IPS-15b (cell line): ENCODE measurements at regions not wholly inside any gene's neighbourhood (a gene's known extent, or its start where the extent isn't known, plus 50 kb on each side); places are given as distances from the start of the nearest gene placed in this dataset.

Experiments used
- H3K27me3 ChIP-seq: one replicate; pipeline ENCODE4 v1.6.1; 2013; ENCODE audit warnings: low read length; ENCODE audit not compliant: control insufficient read depth, insufficient read depth
- H3K36me3 ChIP-seq: one replicate; pipeline ENCODE4 v1.6.1; 2013; ENCODE audit warnings: low read length; ENCODE audit not compliant: control insufficient read depth, insufficient read depth
- H3K4me1 ChIP-seq: one replicate; pipeline ENCODE4 v1.6.1; 2013; ENCODE audit warnings: mild to moderate bottlenecking, low read length; ENCODE audit not compliant: control insufficient read depth, insufficient read depth
- H3K4me3 ChIP-seq: one replicate; pipeline ENCODE4 v1.5.1; 2013; ENCODE audit warnings: low read depth, low read length
- H3K9ac ChIP-seq: one replicate; pipeline ENCODE4 v1.6.1; 2013; ENCODE audit warnings: low read depth, mild to moderate bottlenecking, low read length
- H3K9me3 ChIP-seq: one replicate; pipeline ENCODE4 v1.6.1; 2013; ENCODE audit warnings: mild to moderate bottlenecking, low read length; ENCODE audit not compliant: control insufficient read depth, insufficient read depth

GRCh38 chr18:75518007-75518406 lies 90.5 kb upstream of the SMIM21 start:
- H3K4me1 ChIP-seq: no peaks in the 10 kb centered on the region
- no peaks in the 10 kb centered on the region for H3K9me3 ChIP-seq
- no peak overlapping the region for H3K9ac ChIP-seq
- H3K27me3 ChIP-seq: no peaks in the 10 kb centered on the region
- no peaks in the 10 kb centered on the region for H3K36me3 ChIP-seq
- H3K4me3 ChIP-seq: no peak overlapping the region

GRCh38 chr18:75517286-75517685 lies 89.8 kb upstream of the SMIM21 start:
- Histone ChIP-seq H3K27me3 (no peaks in the 10 kb centered on the region), H3K4me1 (no peaks in the 10 kb centered on the region), H3K9me3 (no peaks in the 10 kb centered on the region), H3K9ac (no peak overlapping the region), H3K36me3 (no peaks in the 10 kb centered on the region), H3K4me3 (no peak overlapping the region)

GRCh38 chr18:75507636-75508035 lies 80.1 kb upstream of the SMIM21 start:
- no peak overlapping the region for H3K9ac ChIP-seq
- no peak overlapping the region for H3K4me3 ChIP-seq
- H3K9me3 ChIP-seq: no peaks in the 10 kb centered on the region
- no peaks in the 10 kb centered on the region for H3K27me3 ChIP-seq
- no peaks in the 10 kb centered on the region for H3K4me1 ChIP-seq
- H3K36me3 ChIP-seq: no peaks in the 10 kb centered on the region

GRCh38 chr18:75506913-75507312 lies 79.4 kb upstream of the SMIM21 start:
- no peaks in the 10 kb centered on the region for H3K4me1 ChIP-seq
- H3K27me3 ChIP-seq: no peaks in the 10 kb centered on the region
- H3K4me3 ChIP-seq: no peak overlapping the region
- H3K9me3 ChIP-seq: no peaks in the 10 kb centered on the region
- no peaks in the 10 kb centered on the region for H3K36me3 ChIP-seq
- no peak overlapping the region for H3K9ac ChIP-seq

- no peaks in the 10 kb centered on the region for H3K9me3 ChIP-seq
- H3K9ac ChIP-seq: no peak overlapping the region
- no peak overlapping the region for H3K4me3 ChIP-seq
- no peaks in the 10 kb centered on the region for H3K27me3 ChIP-seq
- H3K36me3 ChIP-seq: no peaks in the 10 kb centered on the region
- H3K4me1 ChIP-seq: no peaks in the 10 kb centered on the region
Observed at GRCh38 chr18:75504469-75504868, 77.0 kb upstream of the SMIM21 start.

- Histone ChIP-seq H3K4me3 (no peak overlapping the region), H3K4me1 (no peaks in the 10 kb centered on the region), H3K27me3 (no peaks in the 10 kb centered on the region), H3K36me3 (no peaks in the 10 kb centered on the region), H3K9me3 (no peaks in the 10 kb centered on the region), H3K9ac (no peak overlapping the region)
Observed at GRCh38 chr18:75503615-75504014, 76.1 kb upstream of the SMIM21 start.

GRCh38 chr18:75502286-75502685 lies 74.8 kb upstream of the SMIM21 start:
- Histone ChIP-seq H3K4me1 (no peaks in the 10 kb centered on the region), H3K9ac (no peak overlapping the region), H3K27me3 (no peaks in the 10 kb centered on the region), H3K4me3 (no peak overlapping the region), H3K36me3 (no peaks in the 10 kb centered on the region), H3K9me3 (no peaks in the 10 kb centered on the region)

GRCh38 chr18:75500545-75500944 lies 73.0 kb upstream of the SMIM21 start:
- no peak overlapping the region for H3K4me3 ChIP-seq
- H3K9me3 ChIP-seq: no peaks in the 10 kb centered on the region
- H3K9ac ChIP-seq: no peak overlapping the region
- H3K27me3 ChIP-seq: no peaks in the 10 kb centered on the region
- H3K36me3 ChIP-seq: no peaks in the 10 kb centered on the region
- H3K4me1 ChIP-seq: no peaks in the 10 kb centered on the region

- no peaks in the 10 kb centered on the region for H3K36me3 ChIP-seq
- H3K9me3 ChIP-seq: no peaks in the 10 kb centered on the region
- no peak overlapping the region for H3K9ac ChIP-seq
- H3K4me3 ChIP-seq: no peak overlapping the region
- no peaks in the 10 kb centered on the region for H3K4me1 ChIP-seq
- H3K27me3 ChIP-seq: no peaks in the 10 kb centered on the region
Observed at GRCh38 chr18:75497576-75498235, 70.2 kb upstream of the SMIM21 start.

- Histone ChIP-seq H3K36me3 (no peaks in the 10 kb centered on the region), H3K27me3 (no peaks in the 10 kb centered on the region), H3K4me3 (no peak overlapping the region), H3K9me3 (no peaks in the 10 kb centered on the region), H3K9ac (no peak overlapping the region), H3K4me1 (no peaks in the 10 kb centered on the region)
Observed at GRCh38 chr18:75496151-75496550, 68.6 kb upstream of the SMIM21 start.

GRCh38 chr18:75492852-75493251 lies 65.3 kb upstream of the SMIM21 start:
- Histone ChIP-seq H3K4me1 (no peaks in the 10 kb centered on the region), H3K9ac (no peak overlapping the region), H3K9me3 (no peaks in the 10 kb centered on the region), H3K36me3 (no peaks in the 10 kb centered on the region), H3K4me3 (no peak overlapping the region), H3K27me3 (no peaks in the 10 kb centered on the region)

- H3K36me3 ChIP-seq: no peaks in the 10 kb centered on the region
- H3K9me3 ChIP-seq: no peaks in the 10 kb centered on the region
- no peak overlapping the region for H3K4me3 ChIP-seq
- no peaks in the 10 kb centered on the region for H3K27me3 ChIP-seq
- no peaks in the 10 kb centered on the region for H3K4me1 ChIP-seq
- H3K9ac ChIP-seq: no peak overlapping the region
Observed at GRCh38 chr18:75491361-75491760, 63.9 kb upstream of the SMIM21 start.
